ENCODE measurements at regions not wholly inside any gene's neighbourhood (a gene's known extent, or its start where the extent isn't known, plus 50 kb on each side); places are given as distances from the start of the nearest gene placed in this dataset.

DNA sequence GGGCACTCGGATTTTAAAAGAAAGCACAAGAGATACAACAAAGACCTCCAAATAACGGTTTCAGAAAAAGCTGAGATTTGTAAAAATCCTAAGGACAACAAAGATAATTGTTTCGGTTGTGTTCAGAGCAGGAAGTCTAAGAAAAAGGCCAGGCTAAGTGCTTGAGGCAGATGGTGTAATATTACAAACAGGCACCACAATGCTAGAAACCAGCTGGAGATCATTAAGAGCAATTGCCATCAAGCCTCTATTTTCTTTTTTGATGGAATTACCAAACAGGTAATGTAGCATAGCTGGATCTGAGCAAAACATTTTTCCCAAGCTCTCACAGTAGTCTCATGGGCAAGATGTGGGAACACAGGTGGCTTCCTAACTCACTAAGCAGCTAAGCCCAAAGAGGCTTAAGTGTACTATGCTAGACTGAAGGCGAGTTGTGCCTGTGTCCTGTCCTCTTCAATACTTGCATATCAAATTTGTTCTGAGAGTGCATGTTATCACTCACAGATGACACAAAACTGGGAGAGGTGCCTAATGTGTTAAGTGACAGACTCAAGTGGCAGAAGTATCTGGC is 161.6 kb downstream of the GLUL start:
- Histone ChIP-seq H3K27ac (ENCODE audit: low read length in 2 of 2) (no peak overlapping the region), H3K9ac (ENCODE audit: low read length) (no peak overlapping the region), H4K20me1 (ENCODE audit: control insufficient read depth, insufficient read depth, low read length, poor library complexity, severe bottlenecking) (no peaks in the 10 kb centered on the region), H2AFZ (ENCODE audit: insufficient read depth, low read depth, low read length, poor library complexity, severe bottlenecking) (no peak overlapping the region), H3K4me2 (replicated peaks; ENCODE audit: low read depth, low read length, poor library complexity, severe bottlenecking) (no peak overlapping the region), H3K9me3 (ENCODE audit: control extremely low read depth in 1 of 3, control insufficient read depth in 2 of 3, insufficient read depth in 1 of 3, low read length in 2 of 3) (no peaks in the 10 kb centered on the region), H3K4me3 (ENCODE audit: control extremely low read depth in 1 of 5, extremely low read depth in 1 of 5, insufficient read depth in 1 of 5, low read depth in 2 of 5, low read length in 4 of 5) (no peak overlapping the region), H3K36me3 (replicated peaks in 1 of 2; ENCODE audit: control extremely low read depth in 1 of 2, control insufficient read depth in 1 of 2, extremely low read depth in 1 of 2, insufficient read depth in 2 of 2, low read length in 1 of 2) (no peaks in the 10 kb centered on the region), H3K79me2 (ENCODE audit: control insufficient read depth, insufficient read depth, low read length) (no peaks in the 10 kb centered on the region), H3K4me1 (ENCODE audit: control insufficient read depth in 2 of 2, insufficient read depth in 2 of 2, low read length in 2 of 2) (no peaks in the 10 kb centered on the region), H3K27me3 (replicated peaks in 1 of 4; ENCODE audit: control extremely low read depth in 1 of 4, control insufficient read depth in 3 of 4, insufficient read depth in 4 of 4, low read length in 3 of 4) (no peaks in the 10 kb centered on the region)
- H3K4me3 Mint-ChIP-seq: no peak overlapping the region
- H3K9me3 Mint-ChIP-seq (ENCODE audit: insufficient read depth): no peaks in the 10 kb centered on the region
- intact Hi-C loops (cut with micrococcal nuclease): no loop called here
- no peak for TF ChIP-seq EZH2 (IDR thresholded peaks at IDR 0.05; ENCODE audit: borderline replicate concordance, insufficient read depth, low read depth, low read length, poor library complexity, severe bottlenecking)
- TF ChIP-seq, protein P1, sequence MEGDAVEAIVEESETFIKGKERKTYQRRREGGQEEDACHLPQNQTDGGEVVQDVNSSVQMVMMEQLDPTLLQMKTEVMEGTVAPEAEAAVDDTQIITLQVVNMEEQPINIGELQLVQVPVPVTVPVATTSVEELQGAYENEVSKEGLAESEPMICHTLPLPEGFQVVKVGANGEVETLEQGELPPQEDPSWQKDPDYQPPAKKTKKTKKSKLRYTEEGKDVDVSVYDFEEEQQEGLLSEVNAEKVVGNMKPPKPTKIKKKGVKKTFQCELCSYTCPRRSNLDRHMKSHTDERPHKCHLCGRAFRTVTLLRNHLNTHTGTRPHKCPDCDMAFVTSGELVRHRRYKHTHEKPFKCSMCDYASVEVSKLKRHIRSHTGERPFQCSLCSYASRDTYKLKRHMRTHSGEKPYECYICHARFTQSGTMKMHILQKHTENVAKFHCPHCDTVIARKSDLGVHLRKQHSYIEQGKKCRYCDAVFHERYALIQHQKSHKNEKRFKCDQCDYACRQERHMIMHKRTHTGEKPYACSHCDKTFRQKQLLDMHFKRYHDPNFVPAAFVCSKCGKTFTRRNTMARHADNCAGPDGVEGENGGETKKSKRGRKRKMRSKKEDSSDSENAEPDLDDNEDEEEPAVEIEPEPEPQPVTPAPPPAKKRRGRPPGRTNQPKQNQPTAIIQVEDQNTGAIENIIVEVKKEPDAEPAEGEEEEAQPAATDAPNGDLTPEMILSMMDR (IDR thresholded peaks at IDR 0.05): no peak
- H3K27ac Mint-ChIP-seq: no peak overlapping the region
- ChIA-PET CTCF (no interaction called here), POLR2A (no interaction called here)
- no CpG with 5 or more reads among the region's 4 CpGs for WGBS (ENCODE audit: insufficient coverage)
- H3K27me3 Mint-ChIP-seq: peaks cover 13% of the 10 kb centered on the region
- DNase-seq: no peak
- no peaks in the 10 kb centered on the region for H3K4me1 Mint-ChIP-seq
- no peak for ATAC-seq (ENCODE audit: low read depth)

DNA sequence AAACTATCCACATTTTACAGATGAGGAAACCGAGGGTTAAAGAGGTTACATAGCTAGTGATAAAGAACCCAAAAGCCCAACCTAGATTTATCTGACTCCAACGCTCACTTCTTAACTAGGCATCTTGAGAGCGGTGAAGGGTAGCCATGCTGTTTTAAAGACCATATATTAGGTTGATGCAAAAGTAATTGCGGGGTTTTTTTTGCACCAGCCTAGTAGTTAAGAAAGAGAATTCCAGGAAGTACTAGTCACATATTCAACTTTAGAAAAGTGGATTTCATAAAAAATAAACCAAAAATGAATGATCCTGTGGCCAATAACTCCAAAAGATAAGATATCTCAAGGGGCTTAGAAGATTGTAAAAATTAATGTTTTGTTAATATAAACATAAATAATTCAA is 162.1 kb downstream of the GLUL start:
- H4K20me1 ChIP-seq (ENCODE audit: control insufficient read depth, insufficient read depth, low read length, poor library complexity, severe bottlenecking): no peaks in the 10 kb centered on the region
- Mint-ChIP-seq H3K9me3 (ENCODE audit: insufficient read depth) (no peaks in the 10 kb centered on the region), H3K4me1 (no peaks in the 10 kb centered on the region), H3K4me3 (no peak overlapping the region), H3K27ac (no peak overlapping the region), H3K27me3 (peaks cover 13% of the 10 kb centered on the region)
- H3K4me2 ChIP-seq (replicated peaks; ENCODE audit: low read depth, low read length, poor library complexity, severe bottlenecking): no peak overlapping the region
- no peaks in the 10 kb centered on the region for H3K79me2 ChIP-seq (ENCODE audit: control insufficient read depth, insufficient read depth, low read length)
- no CpG with 5 or more reads among the region's 4 CpGs for WGBS (ENCODE audit: insufficient coverage)
- no peaks in the 10 kb centered on the region for H3K36me3 ChIP-seq (replicated peaks in 1 of 2; ENCODE audit: control extremely low read depth in 1 of 2, control insufficient read depth in 1 of 2, extremely low read depth in 1 of 2, insufficient read depth in 2 of 2, low read length in 1 of 2)
- no peak for ATAC-seq (ENCODE audit: low read depth)
- CTCF ChIA-PET: no interaction called here
- no peak overlapping the region for H2AFZ ChIP-seq (ENCODE audit: insufficient read depth, low read depth, low read length, poor library complexity, severe bottlenecking)
- intact Hi-C loops (cut with micrococcal nuclease): no loop called here
- no peaks in the 10 kb centered on the region for H3K27me3 ChIP-seq (replicated peaks in 1 of 4; ENCODE audit: control extremely low read depth in 1 of 4, control insufficient read depth in 3 of 4, insufficient read depth in 4 of 4, low read length in 3 of 4)
- H3K27ac ChIP-seq (ENCODE audit: low read length in 2 of 2): no peak overlapping the region
- no peak overlapping the region for H3K4me3 ChIP-seq (ENCODE audit: control extremely low read depth in 1 of 5, extremely low read depth in 1 of 5, insufficient read depth in 1 of 5, low read depth in 2 of 5, low read length in 4 of 5)
- H3K9me3 ChIP-seq (ENCODE audit: control extremely low read depth in 1 of 3, control insufficient read depth in 2 of 3, insufficient read depth in 1 of 3, low read length in 2 of 3): no peaks in the 10 kb centered on the region
- no peak overlapping the region for H3K9ac ChIP-seq (ENCODE audit: low read length)
- TF ChIP-seq EZH2 (IDR thresholded peaks at IDR 0.05; ENCODE audit: borderline replicate concordance, insufficient read depth, low read depth, low read length, poor library complexity, severe bottlenecking): no peak
- TF ChIP-seq, protein P1 (IDR thresholded peaks at IDR 0.05): no peak
- POLR2A ChIA-PET: no interaction called here
- no peaks in the 10 kb centered on the region for H3K4me1 ChIP-seq (ENCODE audit: control insufficient read depth in 2 of 2, insufficient read depth in 2 of 2, low read length in 2 of 2)
- no peak for DNase-seq

Measured in B cell (primary cell).